Keratinocyte (primary cell): ENCODE measurements at regions not wholly inside any gene's neighbourhood (a gene's known extent, or its start where the extent isn't known, plus 50 kb on each side); places are given as distances from the start of the nearest gene placed in this dataset.

Experiments used
- DNase-seq: peaks from one replicate; pipeline ENCODE4 v3.0.0-alpha.2; 2011; ENCODE audit warnings: low read depth, missing footprints, low spot score
- FAIRE-seq: peaks from 2 replicates; lab custom pipeline; 2011; peaks lifted over from hg19 to GRCh38; lab: Jason Lieb, UNC
- H2AFZ ChIP-seq: 2 replicates; pipeline ENCODE4 v1.6.0; 2012; ENCODE audit warnings: low read length, control low read depth, inconsistent platforms; ENCODE audit not compliant: control insufficient read depth
- H3K27ac ChIP-seq: 2 replicates; pipeline ENCODE4 v1.5.1; 2011; ENCODE audit warnings: low read length; ENCODE audit not compliant: control insufficient read depth, insufficient read depth
- H3K27me3 ChIP-seq: 3 replicates; pipeline ENCODE4 v1.6.0; 2011; ENCODE audit warnings: low read length; ENCODE audit not compliant: control insufficient read depth, insufficient read depth; ENCODE audit errors: extremely low read depth
- H3K36me3 ChIP-seq, 2 experiments: 2 replicates in 1 of 2; 3 replicates in 1 of 2; pipeline ENCODE4 v1.5.1; 2011; ENCODE audit warnings: low read length in 2 of 2, mild to moderate bottlenecking in 1 of 2; ENCODE audit not compliant: control insufficient read depth in 2 of 2, insufficient read depth in 2 of 2; ENCODE audit errors: extremely low read depth in 1 of 2
- H3K4me1 ChIP-seq: 3 replicates; pipeline ENCODE4 v1.5.1; 2011; ENCODE audit warnings: low read length; ENCODE audit not compliant: control insufficient read depth, insufficient read depth; ENCODE audit errors: extremely low read depth
- H3K4me2 ChIP-seq: 3 replicates; pipeline ENCODE4 v1.6.0; 2011; ENCODE audit warnings: low read depth, low read length; ENCODE audit not compliant: control insufficient read depth, insufficient read depth; ENCODE audit errors: extremely low read depth
- H3K4me3 ChIP-seq, 3 experiments: fragments of 200-600 bp in 1 of 3; sonication (generic) in 1 of 3; 2 replicates in 2 of 3; 3 replicates in 1 of 3; pipeline ENCODE4 v1.5.1; 2011 to 2016; ENCODE audit warnings: low read length in 3 of 3, mild to moderate bottlenecking in 3 of 3, control low read depth in 2 of 3, inconsistent platforms in 1 of 3, low read depth in 1 of 3, mixed read lengths in 1 of 3, mixed run types in 1 of 3, moderate library complexity in 1 of 3; ENCODE audit not compliant: control insufficient read depth in 2 of 3, insufficient read depth in 2 of 3; ENCODE audit errors: extremely low read depth in 1 of 3
- H3K79me2 ChIP-seq: 2 replicates; pipeline ENCODE4 v1.6.0; 2012; ENCODE audit warnings: low read length; ENCODE audit not compliant: control insufficient read depth, insufficient read depth
- H3K9ac ChIP-seq: 3 replicates; pipeline ENCODE4 v1.6.0; 2011; ENCODE audit warnings: low read length; ENCODE audit not compliant: control insufficient read depth, insufficient read depth; ENCODE audit errors: extremely low read depth
- H3K9me1 ChIP-seq: 3 replicates; pipeline ENCODE4 v1.6.0; 2011; ENCODE audit warnings: low read length; ENCODE audit not compliant: control insufficient read depth, insufficient read depth; ENCODE audit errors: extremely low read depth
- H3K9me3 ChIP-seq: 2 replicates; pipeline ENCODE4 v1.5.1; 2012; ENCODE audit warnings: low read depth, low read length; ENCODE audit not compliant: control insufficient read depth
- H4K20me1 ChIP-seq: 3 replicates; pipeline ENCODE4 v1.6.0; 2011; ENCODE audit warnings: low read length; ENCODE audit not compliant: control insufficient read depth, insufficient read depth; ENCODE audit errors: extremely low read depth
- EZH2 ChIP-seq: IDR thresholded peaks from one replicate; pipeline ENCODE4 v1.6.1; 2012; ENCODE audit warnings: inconsistent platforms, mild to moderate bottlenecking, low read length, moderate library complexity
- dilution Hi-C: fragments of 300-500 bp; cut with MboI; formaldehyde crosslinking; loops from one replicate; pipeline ENCODE4 v1.7.0; 2020; ENCODE audit warnings: low sequenced_read_pairs; ENCODE audit not compliant: extremely low pct_ligation_motif_present
- TF ChIP-seq, protein P1 (sequence below), 3 experiments: IDR thresholded peaks in 1 of 3; conservative IDR thresholded peaks in 1 of 3; optimal IDR thresholded peaks in 1 of 3; 2 replicates in 2 of 3; 3 replicates in 1 of 3; pipeline versions ENCODE3 to v1.5.1; 2011; ENCODE audit warnings: low read length in 3 of 3, mild to moderate bottlenecking in 3 of 3, moderate library complexity in 2 of 3, control low read depth in 1 of 3, inconsistent platforms in 1 of 3; ENCODE audit not compliant: insufficient read depth in 2 of 3; ENCODE audit errors: extremely low read depth in 1 of 3

GRCh38 chr19:30163663-30164062, 208.5 kb upstream of the ZNF536 start:
- Histone ChIP-seq H3K4me2 (no peak overlapping the region), H3K4me1 (no peaks in the 10 kb centered on the region), H3K4me3 (no peak overlapping the region), H3K9me1 (no peaks in the 10 kb centered on the region), H3K9ac (no peak overlapping the region), H3K9me3 (peaks cover 7% of the 10 kb centered on the region), H3K79me2 (no peaks in the 10 kb centered on the region), H4K20me1 (no peaks in the 10 kb centered on the region), H3K27ac (no peak overlapping the region), H2AFZ (no peak overlapping the region), H3K27me3 (no peaks in the 10 kb centered on the region), H3K36me3 (no peaks in the 10 kb centered on the region)
- TF ChIP-seq, protein P1, sequence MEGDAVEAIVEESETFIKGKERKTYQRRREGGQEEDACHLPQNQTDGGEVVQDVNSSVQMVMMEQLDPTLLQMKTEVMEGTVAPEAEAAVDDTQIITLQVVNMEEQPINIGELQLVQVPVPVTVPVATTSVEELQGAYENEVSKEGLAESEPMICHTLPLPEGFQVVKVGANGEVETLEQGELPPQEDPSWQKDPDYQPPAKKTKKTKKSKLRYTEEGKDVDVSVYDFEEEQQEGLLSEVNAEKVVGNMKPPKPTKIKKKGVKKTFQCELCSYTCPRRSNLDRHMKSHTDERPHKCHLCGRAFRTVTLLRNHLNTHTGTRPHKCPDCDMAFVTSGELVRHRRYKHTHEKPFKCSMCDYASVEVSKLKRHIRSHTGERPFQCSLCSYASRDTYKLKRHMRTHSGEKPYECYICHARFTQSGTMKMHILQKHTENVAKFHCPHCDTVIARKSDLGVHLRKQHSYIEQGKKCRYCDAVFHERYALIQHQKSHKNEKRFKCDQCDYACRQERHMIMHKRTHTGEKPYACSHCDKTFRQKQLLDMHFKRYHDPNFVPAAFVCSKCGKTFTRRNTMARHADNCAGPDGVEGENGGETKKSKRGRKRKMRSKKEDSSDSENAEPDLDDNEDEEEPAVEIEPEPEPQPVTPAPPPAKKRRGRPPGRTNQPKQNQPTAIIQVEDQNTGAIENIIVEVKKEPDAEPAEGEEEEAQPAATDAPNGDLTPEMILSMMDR (optimal IDR thresholded peaks at IDR 0.05 in 1 of 3, IDR thresholded peaks at IDR 0.05 in 1 of 3, conservative IDR thresholded peaks at IDR 0.05 in 1 of 3; ENCODE audit: extremely low read depth in 1 of 3, insufficient read depth in 2 of 3, low read length in 3 of 3) = no peak
- TF ChIP-seq EZH2 = no peak
- FAIRE-seq = no peak
- dilution Hi-C loops = no loop called here
- DNase-seq = no peak

GRCh38 chr19:30165228-30165813, 206.9 kb upstream of the ZNF536 start:
- H3K36me3 ChIP-seq = no peaks in the 10 kb centered on the region
- H3K9ac ChIP-seq = no peak overlapping the region
- H3K27ac ChIP-seq = no peak overlapping the region
- no peak overlapping the region for H3K4me3 ChIP-seq
- H3K4me1 ChIP-seq = no peaks in the 10 kb centered on the region
- FAIRE-seq = no peak
- no peak overlapping the region for H3K4me2 ChIP-seq
- H3K79me2 ChIP-seq = no peaks in the 10 kb centered on the region
- no peak overlapping the region for H2AFZ ChIP-seq
- no peaks in the 10 kb centered on the region for H4K20me1 ChIP-seq
- TF ChIP-seq, protein P1 (optimal IDR thresholded peaks at IDR 0.05 in 1 of 3, IDR thresholded peaks at IDR 0.05 in 1 of 3, conservative IDR thresholded peaks at IDR 0.05 in 1 of 3; ENCODE audit: extremely low read depth in 1 of 3, insufficient read depth in 2 of 3, low read length in 3 of 3) = no peak
- TF ChIP-seq EZH2 = no peak
- DNase-seq = no peak
- no peaks in the 10 kb centered on the region for H3K9me1 ChIP-seq
- no peaks in the 10 kb centered on the region for H3K27me3 ChIP-seq
- peaks cover 11% of the 10 kb centered on the region for H3K9me3 ChIP-seq
- dilution Hi-C loops = no loop called here
